Liver (tissue), 8 donors: ENCODE measurements at regions not wholly inside any gene's neighbourhood (a gene's known extent, or its start where the extent isn't known, plus 50 kb on each side); places are given as distances from the start of the nearest gene placed in this dataset.

Experiments used
- DNase-seq: peaks from one replicate; pipeline ENCODE4 v3.0.0-alpha.2; 2017; ENCODE audit warnings: low spot score
- H3K27ac ChIP-seq, 2 donors: one replicate each; pipeline ENCODE4 v1.7.0; 2013; ENCODE audit warnings: inconsistent platforms in 2 of 2, low read length in 2 of 2, control low read depth in 1 of 2, low read depth in 1 of 2, mild to moderate bottlenecking in 1 of 2
- H3K27me3 ChIP-seq, 4 donors: one replicate each; pipeline versions ENCODE4 v1.6.1 to v1.7.0; 2013; ENCODE audit warnings: low read length in 3 of 4, inconsistent platforms in 1 of 4, mild to moderate bottlenecking in 1 of 4, moderate library complexity in 1 of 4; ENCODE audit not compliant: control insufficient read depth in 4 of 4, insufficient read depth in 4 of 4
- H3K36me3 ChIP-seq, 4 donors: one replicate each; pipeline versions ENCODE4 v1.6.1 to v1.7.0; 2013; ENCODE audit warnings: low read length in 3 of 4, mild to moderate bottlenecking in 3 of 4, low read depth in 1 of 4, moderate library complexity in 1 of 4; ENCODE audit not compliant: control insufficient read depth in 4 of 4, insufficient read depth in 3 of 4
- H3K4me1 ChIP-seq, 4 donors: one replicate each; pipeline versions ENCODE4 v1.6.1 to v1.7.0; 2013; ENCODE audit warnings: low read length in 3 of 4, mild to moderate bottlenecking in 3 of 4, moderate library complexity in 1 of 4; ENCODE audit not compliant: control insufficient read depth in 4 of 4, insufficient read depth in 4 of 4
- H3K4me3 ChIP-seq, 3 donors: one replicate each; pipeline versions ENCODE4 v1.6.1 to v1.7.0; 2013; ENCODE audit warnings: low read length in 3 of 3, control low read depth in 1 of 3, low read depth in 1 of 3, mild to moderate bottlenecking in 1 of 3
- H3K9ac ChIP-seq, 2 donors: one replicate each; pipeline ENCODE4 v1.7.0; 2013; ENCODE audit warnings: low read length in 2 of 2, mild to moderate bottlenecking in 2 of 2, moderate library complexity in 2 of 2, control low read depth in 1 of 2, low read depth in 1 of 2
- H3K9me3 ChIP-seq, 4 donors: one replicate each; pipeline versions ENCODE4 v1.6.1 to v1.7.0; 2013; ENCODE audit warnings: low read length in 3 of 4; ENCODE audit not compliant: control insufficient read depth in 4 of 4
- FOXA1 ChIP-seq: IDR thresholded peaks from 2 replicates; pipeline ENCODE4 v1.6.1; 2016; ENCODE audit warnings: antibody characterized with exemption
- FOXA2 ChIP-seq: IDR thresholded peaks from 2 replicates; pipeline ENCODE4 v1.6.1; 2016; ENCODE audit warnings: antibody characterized with exemption
- GABPA ChIP-seq, 2 donors: IDR thresholded peaks in 1 of 2; conservative IDR thresholded peaks in 1 of 2; 2 replicates each; pipeline ENCODE4 v1.6.1; 2016; ENCODE audit warnings: antibody characterized with exemption in 2 of 2, mild to moderate bottlenecking in 1 of 2, moderate library complexity in 1 of 2
- JUND ChIP-seq, 2 donors: IDR thresholded peaks; 2 replicates each; pipeline ENCODE4 v1.6.1; 2016; ENCODE audit warnings: antibody characterized with exemption in 2 of 2
- MAX ChIP-seq: IDR thresholded peaks from 2 replicates; pipeline ENCODE4 v1.6.1; 2016; ENCODE audit warnings: antibody characterized with exemption
- NR2F2 ChIP-seq: IDR thresholded peaks from 2 replicates; pipeline ENCODE4 v1.6.1; 2016; ENCODE audit warnings: antibody characterized with exemption
- RAD21 ChIP-seq, 2 donors: IDR thresholded peaks; 2 replicates each; pipeline ENCODE4 v1.6.1; 2016; ENCODE audit warnings: antibody characterized with exemption in 2 of 2, mild to moderate bottlenecking in 2 of 2
- REST ChIP-seq: IDR thresholded peaks from 2 replicates; pipeline ENCODE4 v1.6.1; 2016; ENCODE audit warnings: antibody characterized with exemption, mild to moderate bottlenecking
- RXRA ChIP-seq, 2 donors: IDR thresholded peaks; 2 replicates each; pipeline ENCODE4 v1.6.1; 2017 to 2018; ENCODE audit warnings: antibody characterized with exemption in 2 of 2, mild to moderate bottlenecking in 1 of 2
- YY1 ChIP-seq: IDR thresholded peaks from 2 replicates; pipeline ENCODE4 v1.6.1; 2016; ENCODE audit warnings: antibody characterized with exemption, mild to moderate bottlenecking
- WGBS: extraction: QIAGEN DNeasy Blood & Tissue Kit; methylation state at CpG from one replicate; pipeline ENCODE4 v1.1.7; 2013; 5-methylcytosine and 5-hydroxymethylcytosine counted together
- TF ChIP-seq, protein P1 (sequence below): fragments of 150-350 bp; IDR thresholded peaks from 2 replicates; pipeline ENCODE4 v1.5.1; 2017; ENCODE audit warnings: improper control_type of control experiment, low read depth, low read length; ENCODE audit not compliant: missing input control
- TF ChIP-seq, protein P2 (sequence below): IDR thresholded peaks from 2 replicates; pipeline ENCODE4 v1.6.1; 2016; ENCODE audit warnings: antibody characterized with exemption
- TF ChIP-seq, protein P3 (sequence below): IDR thresholded peaks from 2 replicates; pipeline ENCODE4 v1.6.1; 2016; ENCODE audit warnings: antibody characterized with exemption
- donor health status: healthy.
- donor health status: healthy.
- donor health status: healthy.
- donor health status: healthy.
- donor health status: healthy.

DNA sequence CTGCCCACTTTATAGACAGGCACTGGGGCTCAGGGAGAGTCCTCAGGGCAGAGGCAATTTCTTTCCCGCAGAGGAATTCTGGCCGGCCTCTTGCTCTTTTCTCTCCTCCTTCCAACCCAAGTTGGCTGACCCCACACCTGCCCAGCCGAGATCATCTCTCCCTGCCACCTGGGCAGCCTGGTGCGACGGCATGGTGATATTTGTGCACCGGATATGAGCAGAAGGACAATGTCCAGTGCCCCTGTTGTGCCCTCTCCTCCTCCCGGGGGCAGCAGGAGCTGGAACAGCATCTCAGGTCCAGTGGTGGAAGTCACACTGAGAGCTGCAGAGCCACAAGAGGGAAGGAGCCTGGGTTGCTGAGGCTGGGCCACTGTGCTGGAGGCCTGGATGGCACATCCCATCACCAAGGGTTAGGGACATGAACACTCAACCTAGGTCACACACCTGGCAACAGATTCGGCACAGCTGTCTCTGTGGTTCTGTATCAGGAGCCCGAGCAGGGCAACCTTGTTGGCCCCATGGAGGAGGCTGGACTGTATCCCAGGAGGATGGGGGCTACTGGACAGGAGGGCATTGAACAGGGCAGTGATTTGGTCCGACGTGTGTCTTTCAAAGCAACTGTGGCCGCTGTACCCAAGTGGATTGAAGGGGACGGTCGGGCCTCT lies 57.7 kb upstream of the DIO3 start:
- no peak overlapping the region for H3K4me3 ChIP-seq
- DNase-seq = no peak
- H3K4me1 ChIP-seq = peaks cover 4 to 27% (median 21%) of the 10 kb centered on the region in 4 donors
- no peak overlapping the region for H3K27ac ChIP-seq
- H3K9ac ChIP-seq = no peak overlapping the region
- no peaks in the 10 kb centered on the region for H3K36me3 ChIP-seq
- WGBS = 95% methylated on average over 14 of the region's 14 CpGs
- TF ChIP-seq MAX (no peak), RXRA (IDR thresholded peaks at IDR 0.05) (no peak), GABPA (IDR thresholded peaks at IDR 0.05 in 1 of 2, conservative IDR thresholded peaks at IDR 0.05 in 1 of 2) (no peak), REST (no peak), FOXA1 (no peak), RAD21 (IDR thresholded peaks at IDR 0.05) (no peak), YY1 (no peak), FOXA2 (no peak), JUND (IDR thresholded peaks at IDR 0.05) (no peak), NR2F2 (no peak)
- TF ChIP-seq, protein P1, sequence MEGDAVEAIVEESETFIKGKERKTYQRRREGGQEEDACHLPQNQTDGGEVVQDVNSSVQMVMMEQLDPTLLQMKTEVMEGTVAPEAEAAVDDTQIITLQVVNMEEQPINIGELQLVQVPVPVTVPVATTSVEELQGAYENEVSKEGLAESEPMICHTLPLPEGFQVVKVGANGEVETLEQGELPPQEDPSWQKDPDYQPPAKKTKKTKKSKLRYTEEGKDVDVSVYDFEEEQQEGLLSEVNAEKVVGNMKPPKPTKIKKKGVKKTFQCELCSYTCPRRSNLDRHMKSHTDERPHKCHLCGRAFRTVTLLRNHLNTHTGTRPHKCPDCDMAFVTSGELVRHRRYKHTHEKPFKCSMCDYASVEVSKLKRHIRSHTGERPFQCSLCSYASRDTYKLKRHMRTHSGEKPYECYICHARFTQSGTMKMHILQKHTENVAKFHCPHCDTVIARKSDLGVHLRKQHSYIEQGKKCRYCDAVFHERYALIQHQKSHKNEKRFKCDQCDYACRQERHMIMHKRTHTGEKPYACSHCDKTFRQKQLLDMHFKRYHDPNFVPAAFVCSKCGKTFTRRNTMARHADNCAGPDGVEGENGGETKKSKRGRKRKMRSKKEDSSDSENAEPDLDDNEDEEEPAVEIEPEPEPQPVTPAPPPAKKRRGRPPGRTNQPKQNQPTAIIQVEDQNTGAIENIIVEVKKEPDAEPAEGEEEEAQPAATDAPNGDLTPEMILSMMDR = no peak
- TF ChIP-seq, protein P2, sequence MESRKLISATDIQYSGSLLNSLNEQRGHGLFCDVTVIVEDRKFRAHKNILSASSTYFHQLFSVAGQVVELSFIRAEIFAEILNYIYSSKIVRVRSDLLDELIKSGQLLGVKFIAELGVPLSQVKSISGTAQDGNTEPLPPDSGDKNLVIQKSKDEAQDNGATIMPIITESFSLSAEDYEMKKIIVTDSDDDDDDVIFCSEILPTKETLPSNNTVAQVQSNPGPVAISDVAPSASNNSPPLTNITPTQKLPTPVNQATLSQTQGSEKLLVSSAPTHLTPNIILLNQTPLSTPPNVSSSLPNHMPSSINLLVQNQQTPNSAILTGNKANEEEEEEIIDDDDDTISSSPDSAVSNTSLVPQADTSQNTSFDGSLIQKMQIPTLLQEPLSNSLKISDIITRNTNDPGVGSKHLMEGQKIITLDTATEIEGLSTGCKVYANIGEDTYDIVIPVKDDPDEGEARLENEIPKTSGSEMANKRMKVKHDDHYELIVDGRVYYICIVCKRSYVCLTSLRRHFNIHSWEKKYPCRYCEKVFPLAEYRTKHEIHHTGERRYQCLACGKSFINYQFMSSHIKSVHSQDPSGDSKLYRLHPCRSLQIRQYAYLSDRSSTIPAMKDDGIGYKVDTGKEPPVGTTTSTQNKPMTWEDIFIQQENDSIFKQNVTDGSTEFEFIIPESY = no peak
- TF ChIP-seq, protein P3, sequence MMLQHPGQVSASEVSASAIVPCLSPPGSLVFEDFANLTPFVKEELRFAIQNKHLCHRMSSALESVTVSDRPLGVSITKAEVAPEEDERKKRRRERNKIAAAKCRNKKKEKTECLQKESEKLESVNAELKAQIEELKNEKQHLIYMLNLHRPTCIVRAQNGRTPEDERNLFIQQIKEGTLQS = no peak
- H3K27me3 ChIP-seq = no peaks in the 10 kb centered on the region
- no peaks in the 10 kb centered on the region for H3K9me3 ChIP-seq
